ENCODE measurements at regions not wholly inside any gene's neighbourhood (a gene's known extent, or its start where the extent isn't known, plus 50 kb on each side); places are given as distances from the start of the nearest gene placed in this dataset.

GRCh38 chr2:35391736-35392442 is 963.7 kb upstream of the CRIM1 start:
- Histone ChIP-seq H4K20me1 (ENCODE audit: low read length) (no peaks in the 10 kb centered on the region), H3K9me3 (ENCODE audit: low read length) (peaks cover 7% of the 10 kb centered on the region; the same call in 1 of the 2 replicates), H3K9ac (ENCODE audit: low read length) (no peak overlapping the region), H3K27me3 (ENCODE audit: low read length) (0 out of 2 replicates have a peak, but pooled peaks cover 10% of the 10 kb centered on the region), H3K4me3 (ENCODE audit: low read length) (no peak overlapping the region), H3K36me3 (ENCODE audit: low read depth, low read length) (no peaks in the 10 kb centered on the region), H3K9me2 (replicated peaks; ENCODE audit: low read length) (no peaks in the 10 kb centered on the region), H3K4me1 (ENCODE audit: insufficient read depth, low read length) (no peaks in the 10 kb centered on the region), H3K79me2 (ENCODE audit: low read length) (no peaks in the 10 kb centered on the region), H3K4me2 (ENCODE audit: low read length) (no peak overlapping the region), H3K27ac (ENCODE audit: low read length) (no peak overlapping the region), H2AFZ (ENCODE audit: low read length) (no peak overlapping the region), H3F3A (ENCODE audit: low read length, unreplicated experiment) (no peaks in the 10 kb centered on the region)
- POLR2A ChIA-PET (ENCODE audit: unreplicated experiment) = no interaction called here
- TF ChIP-seq EZH2 (IDR thresholded peaks at IDR 0.05; ENCODE audit: low read length, unreplicated experiment) = no peak
- TF ChIP-seq, protein P1, sequence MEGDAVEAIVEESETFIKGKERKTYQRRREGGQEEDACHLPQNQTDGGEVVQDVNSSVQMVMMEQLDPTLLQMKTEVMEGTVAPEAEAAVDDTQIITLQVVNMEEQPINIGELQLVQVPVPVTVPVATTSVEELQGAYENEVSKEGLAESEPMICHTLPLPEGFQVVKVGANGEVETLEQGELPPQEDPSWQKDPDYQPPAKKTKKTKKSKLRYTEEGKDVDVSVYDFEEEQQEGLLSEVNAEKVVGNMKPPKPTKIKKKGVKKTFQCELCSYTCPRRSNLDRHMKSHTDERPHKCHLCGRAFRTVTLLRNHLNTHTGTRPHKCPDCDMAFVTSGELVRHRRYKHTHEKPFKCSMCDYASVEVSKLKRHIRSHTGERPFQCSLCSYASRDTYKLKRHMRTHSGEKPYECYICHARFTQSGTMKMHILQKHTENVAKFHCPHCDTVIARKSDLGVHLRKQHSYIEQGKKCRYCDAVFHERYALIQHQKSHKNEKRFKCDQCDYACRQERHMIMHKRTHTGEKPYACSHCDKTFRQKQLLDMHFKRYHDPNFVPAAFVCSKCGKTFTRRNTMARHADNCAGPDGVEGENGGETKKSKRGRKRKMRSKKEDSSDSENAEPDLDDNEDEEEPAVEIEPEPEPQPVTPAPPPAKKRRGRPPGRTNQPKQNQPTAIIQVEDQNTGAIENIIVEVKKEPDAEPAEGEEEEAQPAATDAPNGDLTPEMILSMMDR (conservative IDR thresholded peaks at IDR 0.05; ENCODE audit: low read depth, low read length) = no peak
- no peak for TF ChIP-seq EZH2phosphoT487 (IDR thresholded peaks at IDR 0.05; ENCODE audit: borderline replicate concordance, low read length)
- intact Hi-C loops (cut with micrococcal nuclease) = no loop called here
- ATAC-seq = no peak
- BruUV-seq (replicated peaks) = no TSS peak
- no peak for DNase-seq
- CTCF ChIA-PET = no interaction called here

DNA sequence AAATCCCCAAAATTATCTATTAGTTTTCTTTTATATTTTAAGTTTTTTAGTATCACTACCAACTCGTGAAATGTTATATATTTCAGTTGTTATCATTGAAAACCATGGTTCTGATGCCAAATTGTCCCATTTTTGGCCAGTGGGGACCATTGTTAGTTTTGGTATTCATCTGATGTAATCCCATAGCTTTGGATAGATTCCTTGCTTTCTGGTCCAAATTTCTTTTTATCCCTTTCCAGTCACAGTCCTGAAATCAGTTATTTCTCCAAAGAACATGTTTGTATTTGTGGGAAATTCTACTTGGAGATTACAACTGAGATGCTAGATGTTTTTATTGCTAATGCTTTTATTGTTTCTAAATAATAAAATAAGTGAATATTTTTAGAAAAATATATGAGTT is 976.8 kb upstream of the CRIM1 start:
- H3K9ac ChIP-seq (ENCODE audit: low read length) = no peak overlapping the region
- intact Hi-C loops (cut with micrococcal nuclease) = no loop called here
- H3K36me3 ChIP-seq (ENCODE audit: low read depth, low read length) = no peaks in the 10 kb centered on the region
- BruUV-seq (replicated peaks) = no TSS peak
- H3K9me2 ChIP-seq (replicated peaks; ENCODE audit: low read length) = no peaks in the 10 kb centered on the region
- no peaks in the 10 kb centered on the region for H4K20me1 ChIP-seq (ENCODE audit: low read length)
- no peaks in the 10 kb centered on the region for H3K79me2 ChIP-seq (ENCODE audit: low read length)
- no peak for ATAC-seq
- H3K4me1 ChIP-seq (ENCODE audit: insufficient read depth, low read length) = no peaks in the 10 kb centered on the region
- 0 out of 2 replicates have a peak, but pooled peaks cover 10% of the 10 kb centered on the region for H3K27me3 ChIP-seq (ENCODE audit: low read length)
- no peaks in the 10 kb centered on the region for H3K9me3 ChIP-seq (ENCODE audit: low read length)
- no peak overlapping the region for H3K4me2 ChIP-seq (ENCODE audit: low read length)
- no peaks in the 10 kb centered on the region for H3F3A ChIP-seq (ENCODE audit: low read length, unreplicated experiment)
- TF ChIP-seq EZH2 (IDR thresholded peaks at IDR 0.05; ENCODE audit: low read length, unreplicated experiment) = no peak
- TF ChIP-seq EZH2phosphoT487 (IDR thresholded peaks at IDR 0.05; ENCODE audit: borderline replicate concordance, low read length) = no peak
- TF ChIP-seq, protein P1 (conservative IDR thresholded peaks at IDR 0.05; ENCODE audit: low read depth, low read length) = no peak
- H3K4me3 ChIP-seq (ENCODE audit: low read length) = no peak overlapping the region
- CTCF ChIA-PET = no interaction called here
- no peak overlapping the region for H2AFZ ChIP-seq (ENCODE audit: low read length)
- POLR2A ChIA-PET (ENCODE audit: unreplicated experiment) = no interaction called here
- no peak overlapping the region for H3K27ac ChIP-seq (ENCODE audit: low read length)
- no peak for DNase-seq

- Histone ChIP-seq H3K4me3 (ENCODE audit: low read length) (no peak overlapping the region), H2AFZ (ENCODE audit: low read length) (no peak overlapping the region), H3F3A (ENCODE audit: low read length, unreplicated experiment) (no peaks in the 10 kb centered on the region), H3K9me2 (replicated peaks; ENCODE audit: low read length) (no peaks in the 10 kb centered on the region), H3K79me2 (ENCODE audit: low read length) (no peaks in the 10 kb centered on the region), H3K27ac (ENCODE audit: low read length) (no peak overlapping the region), H4K20me1 (ENCODE audit: low read length) (no peaks in the 10 kb centered on the region), H3K4me1 (ENCODE audit: insufficient read depth, low read length) (no peaks in the 10 kb centered on the region), H3K27me3 (ENCODE audit: low read length) (0 out of 2 replicates have a peak, but pooled peaks cover 10% of the 10 kb centered on the region), H3K9ac (ENCODE audit: low read length) (no peak overlapping the region), H3K9me3 (ENCODE audit: low read length) (no peaks in the 10 kb centered on the region), H3K36me3 (ENCODE audit: low read depth, low read length) (no peaks in the 10 kb centered on the region), H3K4me2 (ENCODE audit: low read length) (no peak overlapping the region)
- DNase-seq (no peak), ATAC-seq (no peak)
- ChIA-PET CTCF (no interaction called here), POLR2A (ENCODE audit: unreplicated experiment) (no interaction called here)
- intact Hi-C loops (cut with micrococcal nuclease) = no loop called here
- TF ChIP-seq, protein P1 (conservative IDR thresholded peaks at IDR 0.05; ENCODE audit: low read depth, low read length) = no peak
- BruUV-seq (replicated peaks) = no TSS peak
Measured at GRCh38 chr2:35374845-35375244, 980.7 kb upstream of the CRIM1 start.
